ENCODE measurements at regions not wholly inside any gene's neighbourhood (a gene's known extent, or its start where the extent isn't known, plus 50 kb on each side); places are given as distances from the start of the nearest gene placed in this dataset.
"Not testable (repeated sequence)": the region's sequence is repeated elsewhere in the genome, so short reads cannot be mapped to it uniquely, and the experiment has no call there.

GRCh38 chr20:53728359-53728758 is 134.7 kb upstream of the ZNF217 start:
- no peaks in the 10 kb centered on the region for H3K9me3 ChIP-seq (ENCODE audit: control insufficient read depth, insufficient read depth, low read length)
- H3K27ac ChIP-seq (ENCODE audit: low read depth, low read length) = no peak overlapping the region
- H3K4me1 ChIP-seq (ENCODE audit: control insufficient read depth, low read length) = peaks cover 20% of the 10 kb centered on the region
- no peak overlapping the region for H3K4me3 ChIP-seq (ENCODE audit: low read length)
- no peaks in the 10 kb centered on the region for H4K20me1 ChIP-seq (ENCODE audit: control insufficient read depth, insufficient read depth, low read depth, low read length)
- no peaks in the 10 kb centered on the region for H3F3A ChIP-seq (ENCODE audit: control insufficient read depth, insufficient read depth)
- H3K4me2 ChIP-seq (ENCODE audit: low read length) = no peak overlapping the region
- TF ChIP-seq EZH2phosphoT487 (IDR thresholded peaks at IDR 0.05; ENCODE audit: borderline replicate concordance, low read length) (no peak), CTCF (IDR thresholded peaks at IDR 0.05; ENCODE audit: low read depth, low read length, poor library complexity, severe bottlenecking) (no peak)
- H3K79me2 ChIP-seq (ENCODE audit: control insufficient read depth, low read length) = no peaks in the 10 kb centered on the region
- no peaks in the 10 kb centered on the region for H3K9me2 ChIP-seq (replicated peaks; ENCODE audit: control insufficient read depth, low read length)
- no peaks in the 10 kb centered on the region for H3K27me3 ChIP-seq (ENCODE audit: control insufficient read depth, low read length)
- no peaks in the 10 kb centered on the region for H3K36me3 ChIP-seq (ENCODE audit: control insufficient read depth, low read length)

- not testable (repeated sequence) for H3K36me3 ChIP-seq (ENCODE audit: control insufficient read depth, low read length); H3K4me3 ChIP-seq (ENCODE audit: low read length); H3K79me2 ChIP-seq (ENCODE audit: control insufficient read depth, low read length); H3K27ac ChIP-seq (ENCODE audit: low read depth, low read length); H3K9me2 ChIP-seq (replicated peaks; ENCODE audit: control insufficient read depth, low read length); H3K27me3 ChIP-seq (ENCODE audit: control insufficient read depth, low read length); H4K20me1 ChIP-seq (ENCODE audit: control insufficient read depth, insufficient read depth, low read depth, low read length); H3K4me2 ChIP-seq (ENCODE audit: low read length); H3K9me3 ChIP-seq (ENCODE audit: control insufficient read depth, insufficient read depth, low read length); H3F3A ChIP-seq (ENCODE audit: control insufficient read depth, insufficient read depth)
- peaks cover 20% of the 10 kb centered on the region for H3K4me1 ChIP-seq (ENCODE audit: control insufficient read depth, low read length)
These were observed 133.6 kb upstream of the ZNF217 start for GRCh38 chr20:53727239-53727638.

GRCh38 chr20:53725575-53725970 is 131.9 kb upstream of the ZNF217 start:
- Histone ChIP-seq H3K4me1 (ENCODE audit: control insufficient read depth, low read length) (peaks cover 29% of the 10 kb centered on the region), H3K27me3 (ENCODE audit: control insufficient read depth, low read length) (no peaks in the 10 kb centered on the region), H3K36me3 (ENCODE audit: control insufficient read depth, low read length) (no peaks in the 10 kb centered on the region), H3K4me2 (ENCODE audit: low read length) (no peak overlapping the region), H3K79me2 (ENCODE audit: control insufficient read depth, low read length) (no peaks in the 10 kb centered on the region), H3K9me3 (ENCODE audit: control insufficient read depth, insufficient read depth, low read length) (no peaks in the 10 kb centered on the region), H4K20me1 (ENCODE audit: control insufficient read depth, insufficient read depth, low read depth, low read length) (no peaks in the 10 kb centered on the region), H3K4me3 (ENCODE audit: low read length) (no peak overlapping the region), H3K27ac (ENCODE audit: low read depth, low read length) (no peak overlapping the region), H3K9me2 (replicated peaks; ENCODE audit: control insufficient read depth, low read length) (no peaks in the 10 kb centered on the region), H3F3A (ENCODE audit: control insufficient read depth, insufficient read depth) (no peaks in the 10 kb centered on the region)
- TF ChIP-seq CTCF (IDR thresholded peaks at IDR 0.05; ENCODE audit: low read depth, low read length, poor library complexity, severe bottlenecking) = no peak
- TF ChIP-seq EZH2phosphoT487 (IDR thresholded peaks at IDR 0.05; ENCODE audit: borderline replicate concordance, low read length) = no peak

GRCh38 chr20:53723621-53724020 is 130.0 kb upstream of the ZNF217 start:
- no peaks in the 10 kb centered on the region for H3K9me3 ChIP-seq (ENCODE audit: control insufficient read depth, insufficient read depth, low read length)
- H3K4me2 ChIP-seq (ENCODE audit: low read length) = no peak overlapping the region
- no peaks in the 10 kb centered on the region for H3F3A ChIP-seq (ENCODE audit: control insufficient read depth, insufficient read depth)
- H3K4me3 ChIP-seq (ENCODE audit: low read length) = no peak overlapping the region
- H3K79me2 ChIP-seq (ENCODE audit: control insufficient read depth, low read length) = no peaks in the 10 kb centered on the region
- H3K36me3 ChIP-seq (ENCODE audit: control insufficient read depth, low read length) = no peaks in the 10 kb centered on the region
- TF ChIP-seq CTCF (IDR thresholded peaks at IDR 0.05; ENCODE audit: low read depth, low read length, poor library complexity, severe bottlenecking) (no peak), EZH2phosphoT487 (IDR thresholded peaks at IDR 0.05; ENCODE audit: borderline replicate concordance, low read length) (no peak)
- no peaks in the 10 kb centered on the region for H4K20me1 ChIP-seq (ENCODE audit: control insufficient read depth, insufficient read depth, low read depth, low read length)
- H3K27me3 ChIP-seq (ENCODE audit: control insufficient read depth, low read length) = no peaks in the 10 kb centered on the region
- peaks cover 18% of the 10 kb centered on the region for H3K4me1 ChIP-seq (ENCODE audit: control insufficient read depth, low read length)
- no peak overlapping the region for H3K27ac ChIP-seq (ENCODE audit: low read depth, low read length)
- no peaks in the 10 kb centered on the region for H3K9me2 ChIP-seq (replicated peaks; ENCODE audit: control insufficient read depth, low read length)

Measured in DOHH2 (cell line).